GM12873 (cell line): ENCODE measurements at regions not wholly inside any gene's neighbourhood (a gene's known extent, or its start where the extent isn't known, plus 50 kb on each side); places are given as distances from the start of the nearest gene placed in this dataset.

Source experiments
- CTCF ChIP-seq: IDR thresholded peaks from 2 replicates; pipeline ENCODE4 v1.5.1; 2012; ENCODE audit warnings: low read depth, mild to moderate bottlenecking, moderate library complexity, low read length, control low read depth; ENCODE audit not compliant: insufficient read depth; ENCODE audit errors: missing control alignments

GRCh38 chr22:47558828-47559700 lies 796.6 kb downstream of the TBC1D22A start:
- no peak for TF ChIP-seq CTCF

GRCh38 chr22:47556473-47556872 lies 794.0 kb downstream of the TBC1D22A start:
- no peak for TF ChIP-seq CTCF

DNA sequence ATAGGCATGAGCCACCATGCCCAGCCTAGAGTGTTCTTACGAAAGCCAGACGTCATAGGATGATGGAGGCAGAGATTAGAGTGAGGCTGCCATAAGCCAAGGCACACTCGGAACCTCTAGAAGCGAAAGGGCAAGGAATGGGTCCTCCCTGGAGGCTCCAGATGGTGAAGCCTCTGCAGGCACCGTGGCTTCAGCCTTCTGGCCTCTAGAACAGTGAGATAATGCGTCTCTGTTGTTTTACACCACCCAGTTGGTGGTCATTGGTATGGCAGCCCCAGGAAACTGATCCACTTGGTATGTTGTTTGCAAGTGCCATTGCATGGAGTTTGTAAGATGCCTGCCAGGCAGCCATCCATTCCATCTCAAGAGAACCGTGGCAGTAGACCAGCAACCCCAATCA lies 791.0 kb downstream of the TBC1D22A start:
- no peak for TF ChIP-seq CTCF

DNA sequence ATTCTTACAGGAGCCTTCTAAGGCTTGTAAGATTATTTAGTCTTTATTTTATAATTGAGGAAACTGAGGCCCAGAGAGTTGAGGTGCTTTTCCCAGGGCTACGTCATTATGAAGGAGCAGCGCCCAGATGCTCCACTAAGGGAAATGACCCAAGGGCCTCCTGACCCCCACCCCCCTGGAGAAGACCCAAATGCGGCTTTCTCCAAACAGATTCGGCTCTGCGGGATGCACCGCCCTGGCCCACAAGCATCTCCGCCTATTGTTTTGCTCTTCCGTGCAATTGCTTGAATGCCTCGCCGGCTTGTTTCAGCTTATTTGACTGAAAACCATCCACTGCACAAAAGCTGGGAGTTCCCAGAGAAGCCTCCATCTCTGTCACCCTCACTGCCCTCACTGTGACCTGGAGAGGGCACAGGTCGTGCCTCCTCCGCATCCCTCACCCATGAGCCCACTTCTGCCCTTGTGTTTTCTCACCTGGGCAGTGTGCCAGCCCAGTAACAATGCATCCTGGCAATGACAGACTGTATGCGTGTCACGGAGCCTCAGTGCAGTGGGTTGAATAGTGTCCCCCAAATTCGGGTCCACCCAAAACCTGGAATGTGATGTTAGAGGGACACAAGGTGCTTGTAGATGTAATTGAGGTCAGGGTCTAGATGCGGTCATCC lies 790.2 kb downstream of the TBC1D22A start:
- no peak for TF ChIP-seq CTCF

- TF ChIP-seq CTCF = no peak
These were observed 789.6 kb downstream of the TBC1D22A start for GRCh38 chr22:47552024-47552423.

DNA sequence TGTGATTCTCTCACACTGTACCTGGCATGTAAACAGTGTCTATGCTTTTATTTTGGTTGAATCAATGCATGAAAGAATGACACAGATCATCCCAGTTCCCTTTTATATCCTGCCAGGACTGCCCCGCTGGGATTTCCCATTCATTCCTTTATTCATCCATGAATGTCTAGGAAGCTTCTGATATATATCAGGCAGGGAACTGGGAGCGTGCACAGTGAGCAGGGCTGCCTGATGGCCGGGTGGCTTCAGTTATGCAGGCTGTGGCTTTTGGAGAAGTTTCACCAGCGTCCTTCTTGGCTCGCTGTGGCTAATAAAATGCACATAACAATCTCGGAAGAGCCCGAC lies 789.0 kb downstream of the TBC1D22A start:
- TF ChIP-seq CTCF = no peak

GRCh38 chr22:47550524-47551430 lies 788.3 kb downstream of the TBC1D22A start:
- TF ChIP-seq CTCF = no peak
